GM12878 (cell line): ENCODE measurements at regions not wholly inside any gene's neighbourhood (a gene's known extent, or its start where the extent isn't known, plus 50 kb on each side); places are given as distances from the start of the nearest gene placed in this dataset.

Experiments
- ATAC-seq: fragments of 200-7000 bp; cut with Tn5 transposase; 3 replicates; pipeline ENCODE4 v1.9.1; 2020; ENCODE audit warnings: mild to moderate bottlenecking, moderate library complexity
- BruUV-seq: library from RNA; stranded (reverse); fragments of 400-500 nt; replicated peaks from 2 replicates; lab custom pipeline; 2021; lab: Mats Ljungman, UMichigan
- CTCF ChIA-PET: fragments of 300-600 bp; sonication (Branson Sonifier 250); formaldehyde crosslinking; extraction: SDS; loops from one replicate; lab custom pipeline; 2021; ENCODE audit warnings: inconsistent platforms; lab: Yijun Ruan, JAX
- POLR2A ChIA-PET: fragments of 350-600 bp; formaldehyde crosslinking; extraction: SDS; loops from one replicate; lab custom pipeline; 2021; ENCODE audit warnings: inconsistent platforms; lab: Charles Lee
- RAD21 ChIA-PET: fragments of 300-600 bp; sonication (Branson Sonifier 250); formaldehyde crosslinking; loops from one replicate; lab custom pipeline; 2023; ENCODE audit warnings: antibody characterized with exemption; ENCODE audit not compliant: unreplicated experiment; lab: Charles Lee
- SMC1A ChIA-PET: fragments of 300-600 bp; sonication (Branson Sonifier 250); formaldehyde crosslinking; loops from one replicate; lab custom pipeline; 2023; ENCODE audit not compliant: unreplicated experiment, uncharacterized antibody; lab: Charles Lee
- DNase-seq: peaks from one replicate; pipeline ENCODE4 v3.0.0-alpha.2; 2011; ENCODE audit warnings: low read depth, low spot score
- FAIRE-seq: peaks from 3 replicates; lab custom pipeline; 2011; peaks lifted over from hg19 to GRCh38; lab: Jason Lieb, UNC
- H2AFZ ChIP-seq: 2 replicates; pipeline ENCODE4 v1.6.0; 2011; ENCODE audit warnings: low read depth, low read length, control low read depth; ENCODE audit not compliant: control insufficient read depth
- H3K27ac ChIP-seq: 2 replicates; pipeline ENCODE4 v1.5.1; 2011; ENCODE audit warnings: control low read depth; ENCODE audit not compliant: control insufficient read depth, insufficient read depth
- H3K27me3 ChIP-seq, 2 experiments: replicated peaks in 1 of 2; 2 replicates each; pipeline versions ENCODE4 v1.6.0 to v1.6.1; 2011; ENCODE audit warnings: low read length in 1 of 2; ENCODE audit not compliant: control insufficient read depth in 2 of 2, insufficient read depth in 2 of 2
- H3K36me3 ChIP-seq, 2 experiments: 2 replicates each; pipeline ENCODE4 v1.5.1; 2011; ENCODE audit warnings: low read length in 1 of 2; ENCODE audit not compliant: control insufficient read depth in 2 of 2, insufficient read depth in 2 of 2
- H3K4me1 ChIP-seq: 2 replicates; pipeline ENCODE4 v1.6.1; 2011; ENCODE audit warnings: mild to moderate bottlenecking, low read length, moderate library complexity, mixed read lengths; ENCODE audit not compliant: control insufficient read depth, insufficient read depth
- H3K4me2 ChIP-seq: 2 replicates; pipeline ENCODE4 v1.6.0; 2011; ENCODE audit warnings: control low read depth; ENCODE audit not compliant: control insufficient read depth, insufficient read depth
- H3K4me3 ChIP-seq: fragments of 200-600 bp; sonication (generic); 2 replicates; pipeline ENCODE4 v1.5.1; 2016
- H3K79me2 ChIP-seq: 2 replicates; pipeline ENCODE4 v1.6.0; 2011; ENCODE audit warnings: low read length; ENCODE audit not compliant: control insufficient read depth, insufficient read depth
- H3K9ac ChIP-seq: 2 replicates; pipeline ENCODE4 v1.8.0; 2011; ENCODE audit warnings: low read length, control low read depth, mixed read lengths; ENCODE audit not compliant: control insufficient read depth, insufficient read depth
- H3K9me3 ChIP-seq: replicated peaks from 3 replicates; pipeline ENCODE4 v1.5.1; 2011; ENCODE audit warnings: mild to moderate bottlenecking, low read length; ENCODE audit not compliant: control insufficient read depth, insufficient read depth
- H4K20me1 ChIP-seq: 2 replicates; pipeline ENCODE4 v1.6.0; 2011; ENCODE audit not compliant: control insufficient read depth, insufficient read depth
- ATF2 ChIP-seq: IDR thresholded peaks from 2 replicates; pipeline ENCODE4 v1.6.1; 2012; ENCODE audit warnings: low read length, inconsistent platforms
- BCL11A ChIP-seq: IDR thresholded peaks from 2 replicates; pipeline ENCODE4 v1.6.1; 2011; ENCODE audit warnings: low read depth, low read length
- CREM ChIP-seq: IDR thresholded peaks from 2 replicates; pipeline ENCODE4 v1.6.1; 2014; ENCODE audit warnings: antibody characterized with exemption, low read depth
- ETV6 ChIP-seq, 2 experiments: fragments of 450-650 bp in 1 of 2; IDR thresholded peaks in 1 of 2; conservative IDR thresholded peaks in 1 of 2; 2 replicates each; pipeline ENCODE4 v1.6.1; 2014; ENCODE audit warnings: antibody characterized with exemption in 1 of 2, borderline replicate concordance in 1 of 2, low read depth in 1 of 2, mild to moderate bottlenecking in 1 of 2, moderate library complexity in 1 of 2
- IRF5 ChIP-seq: fragments of 450-650 bp; IDR thresholded peaks from 2 replicates; pipeline ENCODE4 v1.6.1; 2017; ENCODE audit warnings: borderline replicate concordance
- KDM1A ChIP-seq: fragments of 200-600 bp; sonication (generic); IDR thresholded peaks from 2 replicates; pipeline ENCODE4 v1.6.1; 2016; ENCODE audit warnings: borderline replicate concordance
- NRF1 ChIP-seq: conservative IDR thresholded peaks from 2 replicates; pipeline ENCODE4 v1.6.1; 2011; ENCODE audit warnings: mild to moderate bottlenecking, low read depth, low read length, improper control_type of control experiment
- RAD21 ChIP-seq: IDR thresholded peaks from 2 replicates; pipeline ENCODE4 v1.6.1; 2011; ENCODE audit warnings: mild to moderate bottlenecking, low read depth, low read length, moderate library complexity; ENCODE audit not compliant: insufficient read depth
- SMARCA5 ChIP-seq: fragments of 450-650 bp; IDR thresholded peaks from 2 replicates; pipeline ENCODE4 v1.6.1; 2017; ENCODE audit warnings: mild to moderate bottlenecking
- STAT1 ChIP-seq: fragments of 450-650 bp; conservative IDR thresholded peaks from 2 replicates; pipeline ENCODE4 v1.6.1; 2014; ENCODE audit warnings: antibody characterized with exemption, mild to moderate bottlenecking
- ZBED1 ChIP-seq: IDR thresholded peaks from 2 replicates; pipeline ENCODE4 v1.6.1; 2016; ENCODE audit warnings: borderline replicate concordance
- ZNF592 ChIP-seq: fragments of 450-650 bp; IDR thresholded peaks from 2 replicates; pipeline ENCODE4 v1.6.1; 2017; ENCODE audit warnings: mild to moderate bottlenecking, moderate library complexity
- ZZZ3 ChIP-seq: IDR thresholded peaks from 2 replicates; pipeline ENCODE4 v1.6.1; 2011; ENCODE audit warnings: low read depth; ENCODE audit not compliant: control insufficient read depth, insufficient read length
- WGBS: methylation state at CpG from one replicate; pipeline ENCODE4 v1.1.6; 2016; ENCODE audit warnings: low lambda C conversion rate; ENCODE audit not compliant: insufficient replicate concordance, insufficient coverage; ENCODE audit errors: missing lambda C conversion rate; 5-methylcytosine and 5-hydroxymethylcytosine counted together
- in situ Hi-C: fragments of 300-500 bp; cut with MboI; formaldehyde crosslinking; loops from 9 replicates; pipeline ENCODE4 v1.14.3; 2018; ENCODE audit warnings: mixed read lengths
- intact Hi-C: fragments of 100-400 bp; cut with micrococcal nuclease; formaldehyde crosslinking; loops from one replicate; pipeline ENCODE4 v1.14.2; 2022; ENCODE audit not compliant: unreplicated experiment
- TF ChIP-seq, protein P1 (sequence below): fragments of 450-650 bp; IDR thresholded peaks from 2 replicates; pipeline ENCODE4 v1.6.1; 2016; ENCODE audit warnings: mild to moderate bottlenecking
- TF ChIP-seq, protein P2 (sequence below), 3 experiments: IDR thresholded peaks in 2 of 3; conservative IDR thresholded peaks in 1 of 3; 2 replicates each; pipeline ENCODE4 v1.5.1; 2011; ENCODE audit warnings: low read depth in 3 of 3, low read length in 3 of 3, mild to moderate bottlenecking in 3 of 3, control low read depth in 2 of 3, moderate library complexity in 2 of 3, inconsistent platforms in 1 of 3, mixed read lengths in 1 of 3; ENCODE audit not compliant: control insufficient read depth in 2 of 3, insufficient read depth in 1 of 3; ENCODE audit errors: extremely low read depth in 1 of 3

DNA sequence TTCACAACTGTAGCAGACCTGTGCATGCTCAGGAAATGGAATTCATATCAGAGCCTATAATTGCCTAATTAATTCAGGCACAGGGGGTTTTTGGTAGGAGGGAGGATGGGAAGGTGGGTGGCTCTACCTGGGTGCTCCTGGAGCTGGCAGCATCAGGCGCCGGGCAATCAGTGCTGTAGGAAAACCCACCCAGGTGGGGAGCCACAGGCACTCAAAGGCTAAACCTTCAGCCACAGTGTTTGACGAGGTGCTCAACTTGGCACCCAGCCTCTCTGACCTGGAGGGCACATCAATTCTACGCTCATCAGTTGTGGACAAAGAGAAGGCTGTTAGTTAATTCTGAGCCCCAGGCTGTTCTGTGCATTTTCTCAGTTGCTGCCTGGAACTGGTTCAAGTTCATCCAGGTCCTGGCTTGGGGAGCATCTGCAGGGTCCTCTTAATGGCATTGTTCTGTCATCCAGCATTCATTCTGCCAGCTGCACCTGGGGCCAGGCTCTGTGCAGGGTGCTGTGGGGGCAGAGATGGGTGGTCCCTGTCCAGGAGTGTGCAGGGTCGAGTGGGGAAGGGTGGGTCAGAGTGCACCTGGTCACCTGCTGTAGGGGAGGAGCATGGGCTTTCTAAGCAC is 54.1 kb upstream of the NPTX2 start:
- Histone ChIP-seq H4K20me1 (no peaks in the 10 kb centered on the region), H2AFZ (no peak overlapping the region), H3K4me2 (no peak overlapping the region), H3K9me3 (peaks cover 2% of the 10 kb centered on the region; the same call in 1 of the 3 replicates), H3K4me3 (no peak overlapping the region), H3K4me1 (no peaks in the 10 kb centered on the region), H3K79me2 (no peaks in the 10 kb centered on the region), H3K27ac (no peak overlapping the region), H3K36me3 (no peaks in the 10 kb centered on the region), H3K9ac (no peak overlapping the region), H3K27me3 (no peaks in the 10 kb centered on the region; a peak in 1 of 4 replicates)
- in situ Hi-C loops: no loop called here
- no TSS peak for BruUV-seq
- ATAC-seq (no peak), FAIRE-seq (no peak), DNase-seq (no peak)
- SMC1A ChIA-PET: no interaction called here
- WGBS: 11% methylated on average over 5 of the region's 5 CpGs
- POLR2A ChIA-PET: no interaction called here
- CTCF ChIA-PET: no interaction called here
- RAD21 ChIA-PET: no interaction called here
- intact Hi-C loops: no loop called here
- TF ChIP-seq ZBED1: no peak
- no peak for TF ChIP-seq STAT1
- no peak for TF ChIP-seq ETV6 (conservative IDR thresholded peaks at IDR 0.05 in 1 of 2, IDR thresholded peaks at IDR 0.05 in 1 of 2; ENCODE audit: borderline replicate concordance in 1 of 2, low read depth in 1 of 2)
- no peak for TF ChIP-seq RAD21
- TF ChIP-seq CREM: no peak
- TF ChIP-seq ZZZ3: no peak
- TF ChIP-seq SMARCA5: no peak
- TF ChIP-seq NRF1: no peak
- no peak for TF ChIP-seq ZNF592
- no peak for TF ChIP-seq ATF2
- TF ChIP-seq, protein P1, sequence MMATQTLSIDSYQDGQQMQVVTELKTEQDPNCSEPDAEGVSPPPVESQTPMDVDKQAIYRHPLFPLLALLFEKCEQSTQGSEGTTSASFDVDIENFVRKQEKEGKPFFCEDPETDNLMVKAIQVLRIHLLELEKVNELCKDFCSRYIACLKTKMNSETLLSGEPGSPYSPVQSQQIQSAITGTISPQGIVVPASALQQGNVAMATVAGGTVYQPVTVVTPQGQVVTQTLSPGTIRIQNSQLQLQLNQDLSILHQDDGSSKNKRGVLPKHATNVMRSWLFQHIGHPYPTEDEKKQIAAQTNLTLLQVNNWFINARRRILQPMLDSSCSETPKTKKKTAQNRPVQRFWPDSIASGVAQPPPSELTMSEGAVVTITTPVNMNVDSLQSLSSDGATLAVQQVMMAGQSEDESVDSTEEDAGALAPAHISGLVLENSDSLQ: no peak
- no peak for TF ChIP-seq KDM1A
- no peak for TF ChIP-seq IRF5
- no peak for TF ChIP-seq BCL11A
- TF ChIP-seq, protein P2, sequence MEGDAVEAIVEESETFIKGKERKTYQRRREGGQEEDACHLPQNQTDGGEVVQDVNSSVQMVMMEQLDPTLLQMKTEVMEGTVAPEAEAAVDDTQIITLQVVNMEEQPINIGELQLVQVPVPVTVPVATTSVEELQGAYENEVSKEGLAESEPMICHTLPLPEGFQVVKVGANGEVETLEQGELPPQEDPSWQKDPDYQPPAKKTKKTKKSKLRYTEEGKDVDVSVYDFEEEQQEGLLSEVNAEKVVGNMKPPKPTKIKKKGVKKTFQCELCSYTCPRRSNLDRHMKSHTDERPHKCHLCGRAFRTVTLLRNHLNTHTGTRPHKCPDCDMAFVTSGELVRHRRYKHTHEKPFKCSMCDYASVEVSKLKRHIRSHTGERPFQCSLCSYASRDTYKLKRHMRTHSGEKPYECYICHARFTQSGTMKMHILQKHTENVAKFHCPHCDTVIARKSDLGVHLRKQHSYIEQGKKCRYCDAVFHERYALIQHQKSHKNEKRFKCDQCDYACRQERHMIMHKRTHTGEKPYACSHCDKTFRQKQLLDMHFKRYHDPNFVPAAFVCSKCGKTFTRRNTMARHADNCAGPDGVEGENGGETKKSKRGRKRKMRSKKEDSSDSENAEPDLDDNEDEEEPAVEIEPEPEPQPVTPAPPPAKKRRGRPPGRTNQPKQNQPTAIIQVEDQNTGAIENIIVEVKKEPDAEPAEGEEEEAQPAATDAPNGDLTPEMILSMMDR (IDR thresholded peaks at IDR 0.05 in 2 of 3, conservative IDR thresholded peaks at IDR 0.05 in 1 of 3; ENCODE audit: control insufficient read depth in 2 of 3, extremely low read depth in 1 of 3, insufficient read depth in 1 of 3, low read depth in 3 of 3, low read length in 3 of 3): no peak
